ENCODE measurements at regions not wholly inside any gene's neighbourhood (a gene's known extent, or its start where the extent isn't known, plus 50 kb on each side); places are given as distances from the start of the nearest gene placed in this dataset.
"Not testable (repeated sequence)": the region's sequence is repeated elsewhere in the genome, so short reads cannot be mapped to it uniquely, and the experiment has no call there.

GRCh38 chr12:67039995-67040860 is 228.9 kb upstream of the CAND1 start:
- no peak for DNase-seq (ENCODE audit: low read depth in 2 of 2)

- DNase-seq (ENCODE audit: low read depth in 2 of 2), result no peak
These were observed 228.4 kb upstream of the CAND1 start for GRCh38 chr12:67040861-67041137.

GRCh38 chr12:67042697-67043131 is 226.4 kb upstream of the CAND1 start:
- DNase-seq (ENCODE audit: low read depth in 2 of 2), result no peak

GRCh38 chr12:67043771-67044170 is 225.4 kb upstream of the CAND1 start:
- no peak for DNase-seq (ENCODE audit: low read depth in 2 of 2)

GRCh38 chr12:67045650-67046049 is 223.5 kb upstream of the CAND1 start:
- DNase-seq (ENCODE audit: low read depth in 2 of 2), result no peak

GRCh38 chr12:67046062-67046461 is 223.1 kb upstream of the CAND1 start:
- DNase-seq (ENCODE audit: low read depth in 2 of 2), result no peak

- DNase-seq (ENCODE audit: low read depth in 2 of 2), result no peak
These were observed 221.5 kb upstream of the CAND1 start for GRCh38 chr12:67047634-67048033.

- no peak for DNase-seq (ENCODE audit: low read depth in 2 of 2)
These were observed 220.8 kb upstream of the CAND1 start for GRCh38 chr12:67048371-67048770.

GRCh38 chr12:67049199-67049598 is 220.0 kb upstream of the CAND1 start:
- DNase-seq (ENCODE audit: low read depth in 2 of 2), result not testable (repeated sequence)

GRCh38 chr12:67052981-67053380 is 216.2 kb upstream of the CAND1 start:
- DNase-seq (ENCODE audit: low read depth in 2 of 2), result no peak

- no peak for DNase-seq (ENCODE audit: low read depth in 2 of 2)
These were observed 212.8 kb upstream of the CAND1 start for GRCh38 chr12:67056329-67056728.

GRCh38 chr12:67057072-67057471 is 212.1 kb upstream of the CAND1 start:
- no peak for DNase-seq (ENCODE audit: low read depth in 2 of 2)

GRCh38 chr12:67062193-67062592 is 207.0 kb upstream of the CAND1 start:
- no peak for DNase-seq (ENCODE audit: low read depth in 2 of 2)

- DNase-seq (ENCODE audit: low read depth in 2 of 2), result no peak
These were observed 201.5 kb upstream of the CAND1 start for GRCh38 chr12:67067453-67068203.

GRCh38 chr12:67068204-67068731 is 200.9 kb upstream of the CAND1 start:
- DNase-seq (ENCODE audit: low read depth in 2 of 2), result no peak

- DNase-seq (ENCODE audit: low read depth in 2 of 2), result no peak
These were observed 200.3 kb upstream of the CAND1 start for GRCh38 chr12:67068761-67069450.

- no peak for DNase-seq (ENCODE audit: low read depth in 2 of 2)
These were observed 199.5 kb upstream of the CAND1 start for GRCh38 chr12:67069451-67070306.

- no peak for DNase-seq (ENCODE audit: low read depth in 2 of 2)
These were observed 198.9 kb upstream of the CAND1 start for GRCh38 chr12:67070307-67070600.

- no peak for DNase-seq (ENCODE audit: low read depth in 2 of 2)
These were observed 198.6 kb upstream of the CAND1 start for GRCh38 chr12:67070604-67071003.

GRCh38 chr12:67072281-67072680 is 196.9 kb upstream of the CAND1 start:
- not testable (repeated sequence) for DNase-seq (ENCODE audit: low read depth in 2 of 2)

GRCh38 chr12:67073336-67073735 is 195.8 kb upstream of the CAND1 start:
- DNase-seq (ENCODE audit: low read depth in 2 of 2), result no peak

- DNase-seq (ENCODE audit: low read depth in 2 of 2), result no peak
These were observed 195.1 kb upstream of the CAND1 start for GRCh38 chr12:67074072-67074471.

All from stimulated activated CD8-positive, alpha-beta memory T cell treated with anti-CD3 and anti-CD28 coated beads, Interleukin-7, amount 100 ng/mL, for 1 hour (primary cell).